AG10803 (cell line): ENCODE measurements at regions not wholly inside any gene's neighbourhood (a gene's known extent, or its start where the extent isn't known, plus 50 kb on each side); places are given as distances from the start of the nearest gene placed in this dataset.
A peak's percentile ranks its signal among the peaks of the same experiment; 100 is the strongest.
"Not testable (repeated sequence)": the region's sequence is repeated elsewhere in the genome, so short reads cannot be mapped to it uniquely, and the experiment has no call there.

ENCODE experiments used
- DNase-seq: peaks from one replicate; pipeline ENCODE4 v3.0.0; 2010; ENCODE audit warnings: low read depth
- H3K4me3 ChIP-seq: 2 replicates; pipeline ENCODE4 v1.5.1; 2011; ENCODE audit warnings: mild to moderate bottlenecking, low read length, control low read depth
- TF ChIP-seq, protein P1 (sequence below): conservative IDR thresholded peaks from 2 replicates; pipeline ENCODE4 v1.5.1; 2011; ENCODE audit warnings: mild to moderate bottlenecking, low read length, control low read depth, inconsistent platforms

DNA sequence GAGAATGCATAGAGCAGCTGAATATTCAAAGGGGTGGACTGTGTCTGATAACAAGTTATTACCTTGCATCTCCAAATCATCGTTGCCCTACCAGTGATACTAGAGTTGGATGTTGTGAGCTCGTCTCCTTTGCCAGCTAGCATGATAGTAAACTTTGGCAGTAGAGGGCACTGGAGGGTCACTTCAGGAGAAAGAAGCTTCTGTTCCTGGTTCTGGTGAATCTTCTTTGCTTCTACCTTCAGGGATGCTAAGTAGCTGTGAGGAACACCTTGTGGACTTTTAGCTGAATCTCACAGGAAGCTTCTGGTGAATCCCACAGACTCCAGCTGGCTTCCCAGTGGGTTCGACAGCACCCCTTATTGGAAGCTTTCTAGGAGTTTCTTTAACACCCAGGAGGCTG lies 626.6 kb upstream of the SGCD start:
- peak; percentile 58 for DNase-seq
- no peak overlapping the region for H3K4me3 ChIP-seq
- TF ChIP-seq, protein P1, sequence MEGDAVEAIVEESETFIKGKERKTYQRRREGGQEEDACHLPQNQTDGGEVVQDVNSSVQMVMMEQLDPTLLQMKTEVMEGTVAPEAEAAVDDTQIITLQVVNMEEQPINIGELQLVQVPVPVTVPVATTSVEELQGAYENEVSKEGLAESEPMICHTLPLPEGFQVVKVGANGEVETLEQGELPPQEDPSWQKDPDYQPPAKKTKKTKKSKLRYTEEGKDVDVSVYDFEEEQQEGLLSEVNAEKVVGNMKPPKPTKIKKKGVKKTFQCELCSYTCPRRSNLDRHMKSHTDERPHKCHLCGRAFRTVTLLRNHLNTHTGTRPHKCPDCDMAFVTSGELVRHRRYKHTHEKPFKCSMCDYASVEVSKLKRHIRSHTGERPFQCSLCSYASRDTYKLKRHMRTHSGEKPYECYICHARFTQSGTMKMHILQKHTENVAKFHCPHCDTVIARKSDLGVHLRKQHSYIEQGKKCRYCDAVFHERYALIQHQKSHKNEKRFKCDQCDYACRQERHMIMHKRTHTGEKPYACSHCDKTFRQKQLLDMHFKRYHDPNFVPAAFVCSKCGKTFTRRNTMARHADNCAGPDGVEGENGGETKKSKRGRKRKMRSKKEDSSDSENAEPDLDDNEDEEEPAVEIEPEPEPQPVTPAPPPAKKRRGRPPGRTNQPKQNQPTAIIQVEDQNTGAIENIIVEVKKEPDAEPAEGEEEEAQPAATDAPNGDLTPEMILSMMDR = peak; percentile 75

DNA sequence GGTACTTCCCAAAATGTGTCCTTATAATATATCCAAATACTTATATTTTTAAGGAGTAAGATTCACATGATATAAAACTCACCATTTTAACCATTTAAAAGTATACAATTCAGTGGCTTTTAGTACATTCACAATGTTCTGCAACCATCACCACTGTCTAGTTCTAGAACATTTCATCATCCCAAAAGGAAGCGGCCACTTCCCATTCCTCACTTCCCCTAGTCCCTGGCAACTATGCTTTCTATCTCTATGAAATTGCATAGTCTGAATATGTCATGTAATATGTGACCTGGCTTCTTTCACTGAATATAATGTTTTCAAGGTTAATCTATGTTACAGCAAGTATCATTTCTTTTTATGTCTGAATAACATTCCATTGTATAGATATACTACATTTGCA lies 615.1 kb upstream of the SGCD start:
- no peak for DNase-seq
- TF ChIP-seq, protein P1 = no peak
- no peak overlapping the region for H3K4me3 ChIP-seq

DNA sequence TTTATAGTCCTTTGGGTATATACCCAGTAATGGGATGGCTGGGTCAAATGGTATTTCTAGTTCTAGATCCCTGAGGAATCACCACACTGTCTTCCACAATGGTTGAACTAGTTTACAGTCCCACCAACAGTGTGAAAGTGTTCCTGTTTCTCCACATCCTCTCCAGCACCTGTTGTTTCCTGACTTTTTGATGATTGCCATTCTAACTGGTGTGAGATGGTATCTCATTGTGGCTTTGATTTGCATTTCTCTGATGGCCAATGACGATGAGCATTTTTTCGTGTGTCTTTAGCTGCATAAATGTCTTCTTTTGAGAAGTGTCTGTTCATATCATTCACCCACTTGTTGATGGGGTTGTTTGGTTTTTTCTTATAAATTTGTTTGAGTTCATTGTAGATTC lies 612.5 kb upstream of the SGCD start:
- H3K4me3 ChIP-seq, DNase-seq: not testable (repeated sequence)

DNA sequence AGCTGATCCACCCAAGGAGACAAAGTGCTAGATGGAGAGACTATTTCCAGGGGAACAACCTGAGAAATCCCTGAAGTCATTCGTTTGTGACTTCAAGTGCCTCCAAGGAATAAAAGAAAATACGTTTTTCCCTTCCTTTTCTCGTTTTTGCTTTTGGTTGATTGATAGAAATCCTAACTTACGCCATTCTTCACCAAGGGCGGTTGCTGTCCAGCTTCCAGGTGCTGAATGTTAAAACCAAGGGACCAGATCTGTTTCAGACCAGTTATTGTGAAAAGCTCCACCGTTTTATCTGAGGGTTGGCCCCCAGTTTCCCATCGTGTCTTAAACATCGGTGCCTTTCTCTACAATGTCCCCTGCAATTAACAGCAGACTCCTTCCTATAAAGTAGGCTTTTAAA lies 600.7 kb upstream of the SGCD start:
- TF ChIP-seq, protein P1 = no peak
- peak; percentile 33 for DNase-seq
- H3K4me3 ChIP-seq = no peak overlapping the region

DNA sequence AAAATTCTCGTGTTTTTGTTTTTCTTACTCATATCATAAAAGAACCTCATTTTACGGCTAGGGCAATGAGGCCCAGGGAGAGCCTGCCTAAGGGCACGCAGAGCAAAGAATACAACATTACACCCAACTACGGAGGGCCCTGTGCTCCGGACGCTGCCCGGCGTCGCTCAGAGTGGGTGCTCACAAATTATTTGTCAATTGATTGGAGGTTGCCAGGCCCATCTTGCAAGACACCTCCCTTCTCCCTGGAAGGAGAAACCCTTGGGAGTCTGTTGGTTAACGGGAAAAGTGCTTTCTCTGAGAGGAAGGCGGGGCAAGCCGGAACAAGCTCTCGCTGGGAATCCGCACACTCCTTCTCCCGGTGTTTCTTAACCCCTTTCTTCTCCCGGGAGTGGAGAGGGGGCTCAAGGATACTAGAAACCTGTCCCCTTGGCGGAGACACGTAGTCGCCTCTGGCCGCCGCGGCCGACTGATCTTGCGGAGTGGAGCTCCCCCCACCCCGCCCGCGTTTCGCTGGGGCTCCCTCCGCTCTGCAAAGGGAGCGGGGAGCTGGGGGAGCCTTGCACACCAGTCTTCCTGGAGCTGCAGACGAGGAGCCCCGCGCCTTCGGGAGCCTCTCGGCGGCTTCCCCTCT lies 599.3 kb upstream of the SGCD start:
- peak; percentile 21 for DNase-seq
- peak overlapping the region; percentile 75 for H3K4me3 ChIP-seq
- TF ChIP-seq, protein P1 = no peak

DNA sequence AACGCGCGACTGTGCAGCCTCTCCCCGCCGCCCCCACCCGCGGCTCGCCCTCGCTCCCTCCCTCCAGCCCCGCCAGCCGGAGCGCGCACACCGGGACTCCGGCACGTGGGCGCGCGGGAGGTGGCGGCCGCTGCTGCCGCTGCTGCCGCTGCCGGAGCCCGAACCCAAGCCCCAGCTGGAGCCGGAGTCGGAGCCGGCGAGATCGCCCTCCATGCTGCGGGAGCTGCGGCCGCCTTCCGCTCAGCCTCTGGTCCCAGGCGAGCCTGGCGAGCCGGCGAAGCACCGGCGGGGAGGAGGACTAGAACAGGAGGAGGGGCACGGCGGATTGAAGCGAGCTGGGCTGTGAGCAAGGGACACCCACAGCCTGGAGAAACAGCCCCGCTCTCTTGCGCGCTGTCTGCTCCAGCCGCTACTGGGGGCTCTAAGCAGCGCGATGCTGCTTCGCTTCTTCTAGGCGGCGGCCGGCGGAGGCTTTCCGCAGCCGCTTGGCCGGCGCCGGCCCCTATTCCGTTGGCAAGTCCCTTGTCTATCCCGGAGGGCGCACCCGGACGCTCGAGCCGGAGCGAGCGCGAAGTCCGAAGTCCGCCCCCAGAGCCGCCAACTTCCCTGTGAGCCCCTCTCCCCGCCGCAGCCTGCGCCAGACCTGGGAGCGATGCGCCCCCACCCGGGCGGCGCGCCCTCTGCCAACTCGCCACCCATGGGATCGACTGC lies 598.7 kb upstream of the SGCD start:
- TF ChIP-seq, protein P1 = no peak
- H3K4me3 ChIP-seq = peak overlapping the region; percentile 75
- peak; percentile 76 for DNase-seq

DNA sequence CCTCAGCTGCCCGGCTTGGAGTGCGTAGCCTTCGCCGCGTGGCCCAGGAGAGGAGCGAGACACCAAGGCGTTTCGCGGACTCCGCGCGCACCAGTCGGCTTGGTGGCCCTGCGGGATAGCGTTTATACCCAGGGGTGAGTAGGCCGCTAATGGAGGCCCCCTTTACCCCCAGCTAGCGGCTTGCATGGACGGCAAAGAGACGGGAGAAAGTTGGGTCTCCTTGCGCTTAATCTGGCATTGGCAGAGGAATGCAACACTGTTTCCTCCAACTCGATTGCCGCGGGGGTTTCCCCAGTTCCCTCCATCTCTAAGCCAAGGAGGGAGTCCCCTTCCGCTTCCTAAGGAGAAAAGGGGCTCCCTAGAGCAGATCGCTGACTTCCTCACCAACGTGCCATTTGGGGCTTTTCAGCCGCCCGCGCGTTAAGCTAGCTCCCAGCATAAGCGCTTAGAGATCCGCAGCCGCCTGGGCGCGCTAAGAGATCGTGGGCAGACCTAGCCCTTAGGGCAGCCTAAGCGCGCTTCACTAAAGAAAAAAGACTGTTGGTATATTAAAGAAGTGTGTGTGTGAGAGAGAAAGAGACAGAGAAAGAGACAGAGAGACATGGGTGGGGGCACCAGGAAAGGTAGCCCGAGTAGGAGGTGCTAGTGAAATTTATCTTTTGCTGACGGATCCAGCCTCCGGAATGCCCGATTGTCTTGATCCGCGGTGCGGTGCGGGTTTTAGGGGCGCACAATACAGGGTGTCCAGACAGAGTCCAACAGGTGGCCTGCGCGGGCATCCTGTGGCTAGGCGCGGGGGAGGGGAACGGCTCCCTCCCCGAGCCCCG lies 597.9 kb upstream of the SGCD start:
- TF ChIP-seq, protein P1 = peak; percentile 38
- peak; percentile 78 for DNase-seq
- H3K4me3 ChIP-seq = peak overlapping the region; percentile 75
